ENCODE measurements at regions not wholly inside any gene's neighbourhood (a gene's known extent, or its start where the extent isn't known, plus 50 kb on each side); places are given as distances from the start of the nearest gene placed in this dataset.
"Not testable (repeated sequence)": the region's sequence is repeated elsewhere in the genome, so short reads cannot be mapped to it uniquely, and the experiment has no call there.

- no peak for DNase-seq
Observed at GRCh38 chr3:17820704-17821103, 78.3 kb upstream of the TBC1D5 start.

- DNase-seq, result no peak
Observed at GRCh38 chr3:17820275-17820674, 77.8 kb upstream of the TBC1D5 start.

- DNase-seq, result not testable (repeated sequence)
Observed at GRCh38 chr3:17817973-17818372, 75.5 kb upstream of the TBC1D5 start.

GRCh38 chr3:17817545-17817944 is 75.1 kb upstream of the TBC1D5 start:
- no peak for DNase-seq

- not testable (repeated sequence) for DNase-seq
Observed at GRCh38 chr3:17816839-17817238, 74.4 kb upstream of the TBC1D5 start.

GRCh38 chr3:17812328-17812727 is 69.9 kb upstream of the TBC1D5 start:
- not testable (repeated sequence) for DNase-seq

- no peak for DNase-seq
Observed at GRCh38 chr3:17811646-17812045, 69.2 kb upstream of the TBC1D5 start.

- no peak for DNase-seq
Observed at GRCh38 chr3:17810759-17811158, 68.3 kb upstream of the TBC1D5 start.

- no peak for DNase-seq
Observed at GRCh38 chr3:17808994-17809393, 66.6 kb upstream of the TBC1D5 start.

GRCh38 chr3:17806876-17807275 is 64.4 kb upstream of the TBC1D5 start:
- DNase-seq, result no peak

GRCh38 chr3:17806201-17806600 is 63.8 kb upstream of the TBC1D5 start:
- DNase-seq, result no peak

- no peak for DNase-seq
Observed at GRCh38 chr3:17805461-17805940, 63.1 kb upstream of the TBC1D5 start.

- DNase-seq, result no peak
Observed at GRCh38 chr3:17802950-17803349, 60.5 kb upstream of the TBC1D5 start.

GRCh38 chr3:17801131-17801530 is 58.7 kb upstream of the TBC1D5 start:
- no peak for DNase-seq

- no peak for DNase-seq
Observed at GRCh38 chr3:17800232-17800631, 57.8 kb upstream of the TBC1D5 start.

- DNase-seq, result no peak
Observed at GRCh38 chr3:17799312-17799711, 56.9 kb upstream of the TBC1D5 start.

GRCh38 chr3:17798000-17798399 is 55.6 kb upstream of the TBC1D5 start:
- DNase-seq, result no peak

GRCh38 chr3:17795711-17796110 is 53.3 kb upstream of the TBC1D5 start:
- no peak for DNase-seq

- DNase-seq, result no peak
Observed at GRCh38 chr3:17795280-17795679, 52.8 kb upstream of the TBC1D5 start.

GRCh38 chr3:17793542-17794195 is 51.2 kb upstream of the TBC1D5 start:
- no peak for DNase-seq

Measured in activated gamma-delta T cell treated with Interleukin-2 at 50 U/mL for 16 hours (primary cell).